GM23338 (cell line): ENCODE measurements at regions not wholly inside any gene's neighbourhood (a gene's known extent, or its start where the extent isn't known, plus 50 kb on each side); places are given as distances from the start of the nearest gene placed in this dataset.

Experiments used
- ATAC-seq: fragments of 200-7000 bp; cut with Tn5 transposase; 3 replicates; pipeline ENCODE4 v1.9.1; 2020
- DNase-seq: peaks from one replicate; pipeline ENCODE4 v3.0.0-alpha.2; 2015; ENCODE audit warnings: low spot score
- H2AFZ ChIP-seq: fragments of 200-600 bp; sonication (generic); 2 replicates; pipeline ENCODE4 v1.8.0; 2016; ENCODE audit warnings: antibody characterized with exemption, mild to moderate bottlenecking, moderate library complexity
- H3F3A ChIP-seq: fragments of 200-600 bp; sonication (generic); replicated peaks from 2 replicates; pipeline ENCODE4 v1.8.0; 2017; ENCODE audit warnings: antibody characterized with exemption, mixed run types, low read depth
- H3K27ac ChIP-seq: fragments of 200-600 bp; sonication (generic); 2 replicates; pipeline ENCODE4 v1.6.1; 2016; ENCODE audit warnings: low read depth
- H3K27me3 ChIP-seq: fragments of 200-600 bp; sonication (generic); 2 replicates; pipeline ENCODE4 v1.8.0; 2016; ENCODE audit warnings: mild to moderate bottlenecking, mixed run types, moderate library complexity; ENCODE audit not compliant: insufficient read depth
- H3K36me3 ChIP-seq: fragments of 200-600 bp; sonication (generic); 2 replicates; pipeline ENCODE4 v1.8.0; 2016; ENCODE audit warnings: mild to moderate bottlenecking; ENCODE audit not compliant: insufficient read depth
- H3K4me1 ChIP-seq: fragments of 200-600 bp; sonication (generic); 2 replicates; pipeline ENCODE4 v1.8.0; 2016; ENCODE audit warnings: mild to moderate bottlenecking, moderate library complexity; ENCODE audit not compliant: insufficient read depth
- H3K4me2 ChIP-seq: fragments of 200-600 bp; sonication (generic); 2 replicates; pipeline ENCODE4 v1.7.1; 2017; ENCODE audit warnings: mixed run types
- H3K4me3 ChIP-seq: fragments of 200-600 bp; sonication (generic); 2 replicates; pipeline ENCODE4 v1.6.1; 2016; ENCODE audit warnings: mixed run types
- H3K79me2 ChIP-seq: fragments of 200-600 bp; sonication (generic); replicated peaks from 2 replicates; pipeline ENCODE4 v1.8.0; 2017; ENCODE audit warnings: mild to moderate bottlenecking; ENCODE audit not compliant: insufficient read depth
- H3K9me2 ChIP-seq: fragments of 200-600 bp; sonication (generic); 2 replicates; pipeline ENCODE4 v1.8.0; 2017; ENCODE audit not compliant: insufficient read depth
- H4K20me1 ChIP-seq: fragments of 200-600 bp; sonication (generic); replicated peaks from 2 replicates; pipeline ENCODE4 v1.8.0; 2017; ENCODE audit warnings: mild to moderate bottlenecking; ENCODE audit not compliant: insufficient read depth
- H3K27ac Mint-ChIP-seq: 2 replicates; pipeline ENCODE4 v1.8.0; 2020; ENCODE audit warnings: inconsistent platforms, mild to moderate bottlenecking, moderate library complexity, mixed read lengths
- H3K27me3 Mint-ChIP-seq: 3 replicates; pipeline ENCODE4 v1.8.0; 2022; ENCODE audit warnings: low read depth, mild to moderate bottlenecking, moderate library complexity, mixed read lengths, inconsistent platforms; ENCODE audit not compliant: insufficient read depth, poor library complexity
- H3K36me3 Mint-ChIP-seq: 3 replicates; pipeline ENCODE4 v1.8.0; 2021; ENCODE audit warnings: low read depth, mild to moderate bottlenecking, inconsistent platforms, moderate library complexity, mixed read lengths
- H3K4me1 Mint-ChIP-seq: 3 replicates; pipeline ENCODE4 v1.8.0; 2020; ENCODE audit warnings: mild to moderate bottlenecking, inconsistent platforms, mixed read lengths
- H3K4me3 Mint-ChIP-seq: 3 replicates; pipeline ENCODE4 v1.8.0; 2021; ENCODE audit warnings: moderate library complexity, mild to moderate bottlenecking, inconsistent platforms, mixed read lengths
- H3K9me3 Mint-ChIP-seq: 3 replicates; pipeline ENCODE4 v1.8.0; 2020; ENCODE audit warnings: moderate library complexity, mild to moderate bottlenecking, inconsistent platforms, mixed read lengths
- JUNB ChIP-seq: IDR thresholded peaks from one replicate; pipeline ENCODE4 v1.6.1; 2016; ENCODE audit warnings: antibody characterized with exemption; ENCODE audit not compliant: unreplicated experiment
- NANOG ChIP-seq: IDR thresholded peaks from 2 replicates; pipeline ENCODE4 v1.6.1; 2016; ENCODE audit warnings: antibody characterized with exemption, borderline replicate concordance
- POLR2AphosphoS5 ChIP-seq: IDR thresholded peaks from 2 replicates; pipeline ENCODE4 v1.6.1; 2016; ENCODE audit warnings: antibody characterized with exemption, low read depth
- ZNF462 ChIP-seq: fragments of 250-450 bp; sonication (Bioruptor Pico); IDR thresholded peaks from 2 replicates; pipeline ENCODE4 v1.5.0; 2020; ENCODE audit warnings: mild to moderate bottlenecking, moderate library complexity
- TF ChIP-seq, protein P1 (sequence below): IDR thresholded peaks from one replicate; pipeline ENCODE4 v1.6.1; 2018; ENCODE audit warnings: antibody characterized with exemption; ENCODE audit not compliant: unreplicated experiment

DNA sequence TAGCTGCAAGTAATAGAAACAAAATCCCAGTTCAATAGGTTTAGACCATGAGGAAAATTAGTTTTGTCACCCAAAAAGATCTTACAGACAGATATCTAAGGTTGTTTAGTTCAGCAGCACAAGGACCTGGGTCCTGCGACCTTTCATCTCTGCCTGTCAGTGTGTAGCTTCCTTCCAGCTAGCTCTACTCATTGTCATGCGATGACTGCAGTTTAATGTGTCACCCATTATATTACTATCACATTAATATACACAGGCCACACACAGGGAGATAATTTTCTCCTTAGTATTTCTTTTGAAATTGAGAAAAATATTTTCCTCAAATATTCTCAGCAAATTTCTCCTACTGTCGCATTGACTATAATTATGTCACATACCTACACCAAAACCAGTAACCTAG lies 232.1 kb upstream of the ARSJ start (continued):
- TF ChIP-seq ZNF462 (CRISPR knock-in tag) (no peak), NANOG (no peak)
- TF ChIP-seq, protein P1, sequence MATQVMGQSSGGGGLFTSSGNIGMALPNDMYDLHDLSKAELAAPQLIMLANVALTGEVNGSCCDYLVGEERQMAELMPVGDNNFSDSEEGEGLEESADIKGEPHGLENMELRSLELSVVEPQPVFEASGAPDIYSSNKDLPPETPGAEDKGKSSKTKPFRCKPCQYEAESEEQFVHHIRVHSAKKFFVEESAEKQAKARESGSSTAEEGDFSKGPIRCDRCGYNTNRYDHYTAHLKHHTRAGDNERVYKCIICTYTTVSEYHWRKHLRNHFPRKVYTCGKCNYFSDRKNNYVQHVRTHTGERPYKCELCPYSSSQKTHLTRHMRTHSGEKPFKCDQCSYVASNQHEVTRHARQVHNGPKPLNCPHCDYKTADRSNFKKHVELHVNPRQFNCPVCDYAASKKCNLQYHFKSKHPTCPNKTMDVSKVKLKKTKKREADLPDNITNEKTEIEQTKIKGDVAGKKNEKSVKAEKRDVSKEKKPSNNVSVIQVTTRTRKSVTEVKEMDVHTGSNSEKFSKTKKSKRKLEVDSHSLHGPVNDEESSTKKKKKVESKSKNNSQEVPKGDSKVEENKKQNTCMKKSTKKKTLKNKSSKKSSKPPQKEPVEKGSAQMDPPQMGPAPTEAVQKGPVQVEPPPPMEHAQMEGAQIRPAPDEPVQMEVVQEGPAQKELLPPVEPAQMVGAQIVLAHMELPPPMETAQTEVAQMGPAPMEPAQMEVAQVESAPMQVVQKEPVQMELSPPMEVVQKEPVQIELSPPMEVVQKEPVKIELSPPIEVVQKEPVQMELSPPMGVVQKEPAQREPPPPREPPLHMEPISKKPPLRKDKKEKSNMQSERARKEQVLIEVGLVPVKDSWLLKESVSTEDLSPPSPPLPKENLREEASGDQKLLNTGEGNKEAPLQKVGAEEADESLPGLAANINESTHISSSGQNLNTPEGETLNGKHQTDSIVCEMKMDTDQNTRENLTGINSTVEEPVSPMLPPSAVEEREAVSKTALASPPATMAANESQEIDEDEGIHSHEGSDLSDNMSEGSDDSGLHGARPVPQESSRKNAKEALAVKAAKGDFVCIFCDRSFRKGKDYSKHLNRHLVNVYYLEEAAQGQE = no peak

GRCh38 chr4:114217150-114217817 lies 237.8 kb upstream of the ARSJ start:
- H3K79me2 ChIP-seq = no peaks in the 10 kb centered on the region
- ATAC-seq (no peak), DNase-seq (no peak)
- peaks cover 3% of the 10 kb centered on the region; the same call in 1 of the 3 replicates for H3K4me1 Mint-ChIP-seq
- peaks cover 2% of the 10 kb centered on the region for H3K27me3 Mint-ChIP-seq
- H3K4me1 ChIP-seq = no peaks in the 10 kb centered on the region
- H3K27ac Mint-ChIP-seq = no peak overlapping the region
- no peak overlapping the region for H3K27ac ChIP-seq
- H3F3A ChIP-seq = no peaks in the 10 kb centered on the region
- no peaks in the 10 kb centered on the region for H3K36me3 ChIP-seq
- no peak overlapping the region for H3K4me3 Mint-ChIP-seq
- H4K20me1 ChIP-seq = no peaks in the 10 kb centered on the region
- H3K9me2 ChIP-seq = no peaks in the 10 kb centered on the region
- H2AFZ ChIP-seq = no peak overlapping the region; the same call in 1 of the 2 replicates
- 0 out of 3 replicates have a peak, but pooled peaks cover 5% of the 10 kb centered on the region for H3K9me3 Mint-ChIP-seq
- H3K27me3 ChIP-seq = no peaks in the 10 kb centered on the region
- H3K4me2 ChIP-seq = no peak overlapping the region
- no peak overlapping the region for H3K4me3 ChIP-seq
- H3K36me3 Mint-ChIP-seq = no peaks in the 10 kb centered on the region
- no peak for TF ChIP-seq POLR2AphosphoS5
- TF ChIP-seq, protein P1 = no peak
- TF ChIP-seq JUNB = no peak
